ENCODE measurements at regions not wholly inside any gene's neighbourhood (a gene's known extent, or its start where the extent isn't known, plus 50 kb on each side); places are given as distances from the start of the nearest gene placed in this dataset.

GRCh38 chr9:11992866-11993265 is 700.3 kb upstream of the TYRP1 start:
- no peak for DNase-seq (ENCODE audit: extremely low spot score in 2 of 2)
- H3K27ac ChIP-seq = no peak overlapping the region
- no peak overlapping the region for H3K4me3 ChIP-seq
- intact Hi-C loops (cut with DNase I) = no loop called here
- no peaks in the 10 kb centered on the region for H3K4me1 ChIP-seq
- no peaks in the 10 kb centered on the region for H3K36me3 ChIP-seq
- TF ChIP-seq CTCF (IDR thresholded peaks at IDR 0.05) (no peak), POLR2AphosphoS5 (IDR thresholded peaks at IDR 0.05; ENCODE audit: insufficient read depth in 1 of 2, low read depth in 1 of 2) (no peak), POLR2A (IDR thresholded peaks at IDR 0.05) (no peak)
- H3K27me3 ChIP-seq = no peaks in the 10 kb centered on the region
- no peaks in the 10 kb centered on the region for H3K9me3 ChIP-seq

- H3K27ac ChIP-seq = no peak overlapping the region
- no peaks in the 10 kb centered on the region for H3K9me3 ChIP-seq
- intact Hi-C loops (cut with DNase I) = no loop called here
- H3K4me3 ChIP-seq = no peak overlapping the region
- DNase-seq (ENCODE audit: extremely low spot score in 2 of 2) = no peak
- H3K27me3 ChIP-seq = no peaks in the 10 kb centered on the region
- H3K36me3 ChIP-seq = no peaks in the 10 kb centered on the region
- TF ChIP-seq POLR2AphosphoS5 (IDR thresholded peaks at IDR 0.05; ENCODE audit: insufficient read depth in 1 of 2, low read depth in 1 of 2) = no peak
- no peak for TF ChIP-seq POLR2A (IDR thresholded peaks at IDR 0.05)
- TF ChIP-seq CTCF (IDR thresholded peaks at IDR 0.05) = no peak
- no peaks in the 10 kb centered on the region for H3K4me1 ChIP-seq
These were observed 678.7 kb upstream of the TYRP1 start for GRCh38 chr9:12014488-12014887.

GRCh38 chr9:12054235-12054634 is 639.0 kb upstream of the TYRP1 start:
- Histone ChIP-seq H3K27ac (no peak overlapping the region), H3K36me3 (no peaks in the 10 kb centered on the region), H3K4me1 (no peaks in the 10 kb centered on the region), H3K27me3 (no peaks in the 10 kb centered on the region), H3K4me3 (no peak overlapping the region), H3K9me3 (no peaks in the 10 kb centered on the region)
- intact Hi-C loops (cut with DNase I) = no loop called here
- DNase-seq (ENCODE audit: extremely low spot score in 2 of 2) = no peak
- TF ChIP-seq CTCF (IDR thresholded peaks at IDR 0.05) (no peak), POLR2A (IDR thresholded peaks at IDR 0.05) (no peak), POLR2AphosphoS5 (IDR thresholded peaks at IDR 0.05; ENCODE audit: insufficient read depth in 1 of 2, low read depth in 1 of 2) (no peak)

GRCh38 chr9:12056874-12057273 is 636.3 kb upstream of the TYRP1 start:
- H3K4me1 ChIP-seq = no peaks in the 10 kb centered on the region
- no peak overlapping the region for H3K4me3 ChIP-seq
- no peak for DNase-seq (ENCODE audit: extremely low spot score in 2 of 2)
- intact Hi-C loops (cut with DNase I) = no loop called here
- no peaks in the 10 kb centered on the region for H3K36me3 ChIP-seq
- H3K27ac ChIP-seq = no peak overlapping the region
- TF ChIP-seq POLR2A (IDR thresholded peaks at IDR 0.05) (no peak), CTCF (IDR thresholded peaks at IDR 0.05) (no peak), POLR2AphosphoS5 (IDR thresholded peaks at IDR 0.05; ENCODE audit: insufficient read depth in 1 of 2, low read depth in 1 of 2) (no peak)
- no peaks in the 10 kb centered on the region for H3K9me3 ChIP-seq
- no peaks in the 10 kb centered on the region for H3K27me3 ChIP-seq

- no peaks in the 10 kb centered on the region for H3K9me3 ChIP-seq
- H3K27me3 ChIP-seq = no peaks in the 10 kb centered on the region
- DNase-seq (ENCODE audit: extremely low spot score in 2 of 2) = no peak
- no peak overlapping the region for H3K27ac ChIP-seq
- H3K4me3 ChIP-seq = no peak overlapping the region
- no peaks in the 10 kb centered on the region for H3K36me3 ChIP-seq
- intact Hi-C loops (cut with DNase I) = no loop called here
- no peaks in the 10 kb centered on the region for H3K4me1 ChIP-seq
- TF ChIP-seq POLR2AphosphoS5 (IDR thresholded peaks at IDR 0.05; ENCODE audit: insufficient read depth in 1 of 2, low read depth in 1 of 2) = no peak
- TF ChIP-seq CTCF (IDR thresholded peaks at IDR 0.05) = no peak
These were observed 633.1 kb upstream of the TYRP1 start for GRCh38 chr9:12060067-12060466.

Measured in vagina (tissue), 2 donors.